GM12878 (cell line): ENCODE measurements at regions not wholly inside any gene's neighbourhood (a gene's known extent, or its start where the extent isn't known, plus 50 kb on each side); places are given as distances from the start of the nearest gene placed in this dataset.

Experiments
- ATAC-seq: fragments of 200-7000 bp; cut with Tn5 transposase; 3 replicates; pipeline ENCODE4 v1.9.1; 2020; ENCODE audit warnings: mild to moderate bottlenecking, moderate library complexity
- BruUV-seq: library from RNA; stranded (reverse); fragments of 400-500 nt; replicated peaks from 2 replicates; lab custom pipeline; 2021; lab: Mats Ljungman, UMichigan
- CTCF ChIA-PET: fragments of 300-600 bp; sonication (Branson Sonifier 250); formaldehyde crosslinking; extraction: SDS; loops from one replicate; lab custom pipeline; 2021; ENCODE audit warnings: inconsistent platforms; lab: Yijun Ruan, JAX
- POLR2A ChIA-PET: fragments of 350-600 bp; formaldehyde crosslinking; extraction: SDS; loops from one replicate; lab custom pipeline; 2021; ENCODE audit warnings: inconsistent platforms; lab: Charles Lee
- RAD21 ChIA-PET: fragments of 300-600 bp; sonication (Branson Sonifier 250); formaldehyde crosslinking; loops from one replicate; lab custom pipeline; 2023; ENCODE audit warnings: antibody characterized with exemption; ENCODE audit not compliant: unreplicated experiment; lab: Charles Lee
- SMC1A ChIA-PET: fragments of 300-600 bp; sonication (Branson Sonifier 250); formaldehyde crosslinking; loops from one replicate; lab custom pipeline; 2023; ENCODE audit not compliant: unreplicated experiment, uncharacterized antibody; lab: Charles Lee
- DNase-seq: peaks from one replicate; pipeline ENCODE4 v3.0.0-alpha.2; 2011; ENCODE audit warnings: low read depth, low spot score
- FAIRE-seq: peaks from 3 replicates; lab custom pipeline; 2011; peaks lifted over from hg19 to GRCh38; lab: Jason Lieb, UNC
- H2AFZ ChIP-seq: 2 replicates; pipeline ENCODE4 v1.6.0; 2011; ENCODE audit warnings: low read depth, low read length, control low read depth; ENCODE audit not compliant: control insufficient read depth
- H3K27ac ChIP-seq: 2 replicates; pipeline ENCODE4 v1.5.1; 2011; ENCODE audit warnings: control low read depth; ENCODE audit not compliant: control insufficient read depth, insufficient read depth
- H3K27me3 ChIP-seq, 2 experiments: replicated peaks in 1 of 2; 2 replicates each; pipeline versions ENCODE4 v1.6.0 to v1.6.1; 2011; ENCODE audit warnings: low read length in 1 of 2; ENCODE audit not compliant: control insufficient read depth in 2 of 2, insufficient read depth in 2 of 2
- H3K36me3 ChIP-seq, 2 experiments: 2 replicates each; pipeline ENCODE4 v1.5.1; 2011; ENCODE audit warnings: low read length in 1 of 2; ENCODE audit not compliant: control insufficient read depth in 2 of 2, insufficient read depth in 2 of 2
- H3K4me1 ChIP-seq: 2 replicates; pipeline ENCODE4 v1.6.1; 2011; ENCODE audit warnings: mild to moderate bottlenecking, low read length, moderate library complexity, mixed read lengths; ENCODE audit not compliant: control insufficient read depth, insufficient read depth
- H3K4me2 ChIP-seq: 2 replicates; pipeline ENCODE4 v1.6.0; 2011; ENCODE audit warnings: control low read depth; ENCODE audit not compliant: control insufficient read depth, insufficient read depth
- H3K4me3 ChIP-seq: fragments of 200-600 bp; sonication (generic); 2 replicates; pipeline ENCODE4 v1.5.1; 2016
- H3K79me2 ChIP-seq: 2 replicates; pipeline ENCODE4 v1.6.0; 2011; ENCODE audit warnings: low read length; ENCODE audit not compliant: control insufficient read depth, insufficient read depth
- H3K9ac ChIP-seq: 2 replicates; pipeline ENCODE4 v1.8.0; 2011; ENCODE audit warnings: low read length, control low read depth, mixed read lengths; ENCODE audit not compliant: control insufficient read depth, insufficient read depth
- H3K9me3 ChIP-seq: replicated peaks from 3 replicates; pipeline ENCODE4 v1.5.1; 2011; ENCODE audit warnings: mild to moderate bottlenecking, low read length; ENCODE audit not compliant: control insufficient read depth, insufficient read depth
- H4K20me1 ChIP-seq: 2 replicates; pipeline ENCODE4 v1.6.0; 2011; ENCODE audit not compliant: control insufficient read depth, insufficient read depth
- BCL3 ChIP-seq: IDR thresholded peaks from 2 replicates; pipeline ENCODE4 v1.6.1; 2011; ENCODE audit warnings: borderline replicate concordance, low read depth, mild to moderate bottlenecking, moderate library complexity, low read length; ENCODE audit not compliant: insufficient read depth, poor library complexity, severe bottlenecking
- CEBPB ChIP-seq, 2 experiments: fragments of 150-350 bp in 1 of 2; IDR thresholded peaks; 2 replicates each; pipeline ENCODE4 v1.6.1; 2012 to 2014; ENCODE audit warnings: low read depth in 2 of 2, low read length in 2 of 2, borderline replicate concordance in 1 of 2, inconsistent platforms in 1 of 2
- CHD2 ChIP-seq: IDR thresholded peaks from 2 replicates; pipeline ENCODE4 v1.6.1; 2011; ENCODE audit warnings: low read depth, low read length, improper control_type of control experiment, borderline replicate concordance
- CUX1 ChIP-seq: IDR thresholded peaks from 2 replicates; pipeline ENCODE4 v1.6.1; 2012; ENCODE audit warnings: improper control_type of control experiment, low read depth, low read length; ENCODE audit not compliant: insufficient replicate concordance
- IKZF1 ChIP-seq: fragments of 450-650 bp; conservative IDR thresholded peaks from 2 replicates; pipeline ENCODE4 v1.6.1; 2017; ENCODE audit warnings: antibody characterized with exemption, mild to moderate bottlenecking
- IRF4 ChIP-seq: IDR thresholded peaks from 2 replicates; pipeline ENCODE4 v1.6.1; 2011; ENCODE audit warnings: low read depth, low read length
- MTA2 ChIP-seq: fragments of 450-650 bp; IDR thresholded peaks from 2 replicates; pipeline ENCODE4 v1.6.1; 2016; ENCODE audit warnings: low read depth, mild to moderate bottlenecking, moderate library complexity
- NFIC ChIP-seq: IDR thresholded peaks from 2 replicates; pipeline ENCODE4 v1.6.1; 2012; ENCODE audit warnings: low read depth, mild to moderate bottlenecking, inconsistent platforms, low read length, moderate library complexity
- POU2F2 ChIP-seq: IDR thresholded peaks from 3 replicates; pipeline ENCODE4 v1.6.1; 2011; ENCODE audit warnings: low read depth, mild to moderate bottlenecking, low read length, borderline replicate concordance
- RUNX3 ChIP-seq: IDR thresholded peaks from 2 replicates; pipeline ENCODE4 v1.6.1; 2012; ENCODE audit warnings: low read length, inconsistent platforms
- SIN3A ChIP-seq: IDR thresholded peaks from 2 replicates; pipeline ENCODE4 v1.6.1; 2012; ENCODE audit warnings: low read depth, low read length, improper control_type of control experiment
- WGBS: methylation state at CpG from one replicate; pipeline ENCODE4 v1.1.6; 2016; ENCODE audit warnings: low lambda C conversion rate; ENCODE audit not compliant: insufficient replicate concordance, insufficient coverage; ENCODE audit errors: missing lambda C conversion rate; 5-methylcytosine and 5-hydroxymethylcytosine counted together
- in situ Hi-C: fragments of 300-500 bp; cut with MboI; formaldehyde crosslinking; loops from 9 replicates; pipeline ENCODE4 v1.14.3; 2018; ENCODE audit warnings: mixed read lengths
- intact Hi-C: fragments of 100-400 bp; cut with micrococcal nuclease; formaldehyde crosslinking; loops from one replicate; pipeline ENCODE4 v1.14.2; 2022; ENCODE audit not compliant: unreplicated experiment
- TF ChIP-seq, protein P1 (sequence below): fragments of 450-650 bp; formaldehyde crosslinking; IDR thresholded peaks from 2 replicates; pipeline ENCODE4 v1.5.0; 2022; ENCODE audit warnings: mild to moderate bottlenecking, missing genetic modification characterization

DNA sequence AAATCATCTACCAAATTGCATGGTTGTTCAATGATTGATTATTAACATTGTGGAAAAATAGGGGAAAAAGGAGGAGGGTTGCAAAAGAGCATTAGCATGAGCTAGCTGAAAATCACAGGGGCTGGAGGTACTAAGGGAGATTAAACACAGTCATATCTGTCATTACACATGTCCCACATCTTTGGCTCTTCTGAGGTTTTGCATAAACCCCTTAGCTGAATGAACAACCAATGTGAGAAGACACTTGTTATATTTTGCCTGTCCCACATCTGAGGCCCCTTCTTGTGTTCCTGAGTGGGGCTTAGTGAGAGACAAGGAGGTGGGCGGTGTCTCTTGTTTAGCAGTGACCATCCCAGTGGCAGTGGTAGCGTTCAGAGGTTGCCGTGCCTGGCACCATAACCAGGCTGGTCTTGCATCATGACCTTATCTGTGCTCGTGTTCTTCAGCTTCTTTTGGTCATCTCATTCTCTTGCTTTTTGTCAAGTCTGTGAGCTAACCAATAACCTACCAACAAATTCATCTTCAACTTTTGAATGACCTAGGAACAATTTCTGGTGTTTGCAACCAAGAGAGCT lies 95.6 kb downstream of the MID1IP1 start:
- H3K4me3 ChIP-seq = no peak overlapping the region
- peaks cover 16% of the 10 kb centered on the region for H3K4me1 ChIP-seq
- no peaks in the 10 kb centered on the region for H3K9me3 ChIP-seq
- no peak overlapping the region for H3K4me2 ChIP-seq
- ChIA-PET POLR2A (no interaction called here), RAD21 (interaction anchor here (1.0 to 1.5 kb wide), 3 partner anchors 14 to 26 kb away, joined by 3 to 4 read pairs (median 4); no protein-coding TSS in a partner anchor), SMC1A (interaction anchor here (0.8 to 2.1 kb wide), 7 partner anchors 9 to 26 kb away, joined by 3 to 10 read pairs (median 3); no protein-coding TSS in a partner anchor), CTCF (interaction anchor here (0.7 to 1.3 kb wide), 4 partner anchors 13 to 90 kb away, joined by 3 to 5 read pairs (median 3); no protein-coding TSS in a partner anchor)
- no peaks in the 10 kb centered on the region for H4K20me1 ChIP-seq
- H3K27me3 ChIP-seq = no peaks in the 10 kb centered on the region
- H2AFZ ChIP-seq = no peak overlapping the region
- no peak overlapping the region for H3K9ac ChIP-seq
- H3K27ac ChIP-seq = no peak overlapping the region
- no peaks in the 10 kb centered on the region for H3K36me3 ChIP-seq
- H3K79me2 ChIP-seq = no peaks in the 10 kb centered on the region
- BruUV-seq = no TSS peak
- FAIRE-seq = no peak
- no peak for DNase-seq
- intact Hi-C loops = no loop called here
- WGBS = 25% methylated on average over 4 of the region's 4 CpGs
- in situ Hi-C loops = no loop called here
- peak; percentile 68 for ATAC-seq
- TF ChIP-seq BCL3 (no peak), RUNX3 (peak; percentile 56; the same call in 1 of the 2 replicates), POU2F2 (peak; percentile 73; the same call in 2 of the 3 replicates), CEBPB (IDR thresholded peaks at IDR 0.05; ENCODE audit: borderline replicate concordance in 1 of 2, low read depth in 2 of 2, low read length in 2 of 2) (no peak), MTA2 (0 out of 2 replicates have a peak, but pooled peaks have one; percentile 46), SIN3A (no peak), CHD2 (0 out of 2 replicates have a peak, but pooled peaks have one; percentile 22), CUX1 (peak; percentile 12), IRF4 (peak; percentile 57; the same call in 1 of the 2 replicates), NFIC (no peak), IKZF1 (peak; percentile 44; the same call in 1 of the 2 replicates)
- TF ChIP-seq, protein P1, sequence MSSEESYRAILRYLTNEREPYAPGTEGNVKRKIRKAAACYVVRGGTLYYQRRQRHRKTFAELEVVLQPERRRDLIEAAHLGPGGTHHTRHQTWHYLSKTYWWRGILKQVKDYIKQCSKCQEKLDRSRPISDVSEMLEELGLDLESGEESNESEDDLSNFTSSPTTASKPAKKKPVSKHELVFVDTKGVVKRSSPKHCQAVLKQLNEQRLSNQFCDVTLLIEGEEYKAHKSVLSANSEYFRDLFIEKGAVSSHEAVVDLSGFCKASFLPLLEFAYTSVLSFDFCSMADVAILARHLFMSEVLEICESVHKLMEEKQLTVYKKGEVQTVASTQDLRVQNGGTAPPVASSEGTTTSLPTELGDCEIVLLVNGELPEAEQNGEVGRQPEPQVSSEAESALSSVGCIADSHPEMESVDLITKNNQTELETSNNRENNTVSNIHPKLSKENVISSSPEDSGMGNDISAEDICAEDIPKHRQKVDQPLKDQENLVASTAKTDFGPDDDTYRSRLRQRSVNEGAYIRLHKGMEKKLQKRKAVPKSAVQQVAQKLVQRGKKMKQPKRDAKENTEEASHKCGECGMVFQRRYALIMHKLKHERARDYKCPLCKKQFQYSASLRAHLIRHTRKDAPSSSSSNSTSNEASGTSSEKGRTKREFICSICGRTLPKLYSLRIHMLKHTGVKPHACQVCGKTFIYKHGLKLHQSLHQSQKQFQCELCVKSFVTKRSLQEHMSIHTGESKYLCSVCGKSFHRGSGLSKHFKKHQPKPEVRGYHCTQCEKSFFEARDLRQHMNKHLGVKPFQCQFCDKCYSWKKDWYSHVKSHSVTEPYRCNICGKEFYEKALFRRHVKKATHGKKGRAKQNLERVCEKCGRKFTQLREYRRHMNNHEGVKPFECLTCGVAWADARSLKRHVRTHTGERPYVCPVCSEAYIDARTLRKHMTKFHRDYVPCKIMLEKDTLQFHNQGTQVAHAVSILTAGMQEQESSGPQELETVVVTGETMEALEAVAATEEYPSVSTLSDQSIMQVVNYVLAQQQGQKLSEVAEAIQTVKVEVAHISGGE (CRISPR knock-in tag) = no peak
- TF ChIP-seq, all 136 proteins: peak for 7
